ENCODE measurements at regions not wholly inside any gene's neighbourhood (a gene's known extent, or its start where the extent isn't known, plus 50 kb on each side); places are given as distances from the start of the nearest gene placed in this dataset.

- intact Hi-C loops (cut with DNase I; ENCODE audit: low total_unique reads): no loop called here
- no peak overlapping the region for H3K27ac ChIP-seq
- no peak overlapping the region for H3K4me3 ChIP-seq
- no peaks in the 10 kb centered on the region for H3K27me3 ChIP-seq
- no peaks in the 10 kb centered on the region for H3K9me3 ChIP-seq
- no peaks in the 10 kb centered on the region for H3K4me1 ChIP-seq
- no peak for DNase-seq (ENCODE audit: low spot score in 2 of 2)
- TF ChIP-seq POLR2AphosphoS5 (IDR thresholded peaks at IDR 0.05): no peak
- no peak for TF ChIP-seq CTCF (IDR thresholded peaks at IDR 0.05)
- TF ChIP-seq POLR2A (IDR thresholded peaks at IDR 0.05): no peak
- H3K36me3 ChIP-seq: no peaks in the 10 kb centered on the region
These were observed 53.3 kb upstream of the CXCR4 start for GRCh38 chr2:136171223-136171622.

GRCh38 chr2:136168720-136169119 lies 50.8 kb upstream of the CXCR4 start:
- no peak for TF ChIP-seq POLR2AphosphoS5 (IDR thresholded peaks at IDR 0.05)
- no peak for TF ChIP-seq CTCF (IDR thresholded peaks at IDR 0.05)
- TF ChIP-seq POLR2A (IDR thresholded peaks at IDR 0.05): no peak
- no peak for DNase-seq (ENCODE audit: low spot score in 2 of 2)
- H3K27ac ChIP-seq: no peak overlapping the region
- no peaks in the 10 kb centered on the region for H3K27me3 ChIP-seq
- intact Hi-C loops (cut with DNase I; ENCODE audit: low total_unique reads): no loop called here
- H3K4me3 ChIP-seq: no peak overlapping the region
- no peaks in the 10 kb centered on the region for H3K9me3 ChIP-seq
- no peaks in the 10 kb centered on the region for H3K4me1 ChIP-seq
- no peaks in the 10 kb centered on the region for H3K36me3 ChIP-seq

- Histone ChIP-seq H3K27me3 (no peaks in the 10 kb centered on the region), H3K27ac (no peak overlapping the region), H3K36me3 (no peaks in the 10 kb centered on the region), H3K4me3 (no peak overlapping the region), H3K9me3 (no peaks in the 10 kb centered on the region), H3K4me1 (no peaks in the 10 kb centered on the region)
- TF ChIP-seq POLR2AphosphoS5 (IDR thresholded peaks at IDR 0.05) (no peak), CTCF (IDR thresholded peaks at IDR 0.05) (no peak), POLR2A (IDR thresholded peaks at IDR 0.05) (no peak)
- intact Hi-C loops (cut with DNase I; ENCODE audit: low total_unique reads): loop anchor here (1.0 kb wide), 1 partner anchor 17 kb away; no protein-coding TSS in a partner anchor
- no peak for DNase-seq (ENCODE audit: low spot score in 2 of 2)
These were observed 49.9 kb upstream of the CXCR4 start for GRCh38 chr2:136167721-136168475.

All from breast epithelium (tissue), 4 donors.